ENCODE measurements at regions not wholly inside any gene's neighbourhood (a gene's known extent, or its start where the extent isn't known, plus 50 kb on each side); places are given as distances from the start of the nearest gene placed in this dataset.

GRCh38 chr12:93944911-93945310, 203.5 kb upstream of the PLXNC1 start:
- no peak for DNase-seq

DNA sequence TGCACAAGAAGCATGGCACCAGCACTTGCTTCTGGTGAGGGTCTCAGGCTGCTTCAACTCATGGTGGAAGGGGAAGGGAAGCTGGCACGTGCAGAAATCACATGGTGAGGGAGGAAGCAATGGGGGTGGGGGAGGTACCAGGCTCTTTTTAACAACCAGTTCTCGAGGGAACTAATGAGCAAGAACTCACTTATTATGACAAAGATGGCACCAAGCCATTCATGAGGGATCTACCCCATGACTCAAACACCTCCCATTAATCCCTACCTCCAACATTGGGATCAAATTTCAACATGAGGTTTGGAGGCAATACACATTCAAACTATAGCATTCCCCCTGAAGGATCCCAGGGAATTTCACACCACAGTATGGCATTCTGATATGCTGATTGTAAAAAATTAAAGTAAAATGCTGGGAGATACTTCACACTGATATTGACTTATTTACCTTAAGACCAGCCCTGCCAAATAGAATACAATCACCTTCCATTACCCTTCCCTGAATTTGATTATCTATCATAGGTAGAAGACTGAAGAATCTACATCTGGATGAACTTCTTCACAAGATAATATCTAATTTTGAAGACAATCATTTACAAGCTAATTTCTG, 201.7 kb upstream of the PLXNC1 start:
- DNase-seq: no peak

DNA sequence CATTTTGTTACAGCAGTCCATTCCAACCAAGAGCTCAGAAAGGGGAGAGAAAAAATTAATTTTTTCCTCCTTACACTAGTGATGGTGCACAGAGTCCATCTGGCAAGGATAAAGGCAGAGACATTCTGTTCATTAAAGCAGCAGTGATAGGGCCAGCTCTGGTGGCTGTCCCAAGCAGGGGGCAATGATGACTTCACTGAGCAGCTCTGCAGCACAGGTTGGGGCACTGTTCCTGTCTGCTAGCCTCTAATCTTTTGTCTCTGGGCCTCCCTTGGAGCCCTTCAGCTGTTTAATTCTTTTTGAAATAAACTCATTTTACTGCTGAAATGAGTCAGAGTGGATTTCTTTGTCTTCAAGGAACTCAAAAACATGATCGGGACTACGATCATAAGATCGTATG, 200.9 kb upstream of the PLXNC1 start:
- no peak for DNase-seq

GRCh38 chr12:93950311-93950710, 198.1 kb upstream of the PLXNC1 start:
- no peak for DNase-seq

GRCh38 chr12:93954166-93955112, 193.9 kb upstream of the PLXNC1 start:
- DNase-seq: no peak

DNA sequence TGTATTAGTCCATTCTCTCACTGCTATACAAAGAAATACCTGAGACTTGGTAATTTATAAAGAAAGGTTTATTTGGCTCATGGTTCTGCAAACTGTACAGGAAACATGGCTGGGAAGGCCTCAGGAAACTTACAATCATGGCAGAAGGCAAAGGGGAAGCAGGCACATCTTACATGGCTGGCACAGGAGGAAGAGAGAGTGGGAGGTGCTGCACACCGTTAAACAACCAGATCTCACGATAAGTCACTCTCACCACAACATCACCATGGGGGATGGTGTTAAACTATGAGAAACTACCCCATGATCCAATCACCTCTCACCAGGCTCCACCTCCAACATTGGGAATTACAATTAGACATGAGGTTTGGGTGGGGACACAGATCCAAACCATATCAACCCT, 191.8 kb upstream of the PLXNC1 start:
- DNase-seq: no peak

DNA sequence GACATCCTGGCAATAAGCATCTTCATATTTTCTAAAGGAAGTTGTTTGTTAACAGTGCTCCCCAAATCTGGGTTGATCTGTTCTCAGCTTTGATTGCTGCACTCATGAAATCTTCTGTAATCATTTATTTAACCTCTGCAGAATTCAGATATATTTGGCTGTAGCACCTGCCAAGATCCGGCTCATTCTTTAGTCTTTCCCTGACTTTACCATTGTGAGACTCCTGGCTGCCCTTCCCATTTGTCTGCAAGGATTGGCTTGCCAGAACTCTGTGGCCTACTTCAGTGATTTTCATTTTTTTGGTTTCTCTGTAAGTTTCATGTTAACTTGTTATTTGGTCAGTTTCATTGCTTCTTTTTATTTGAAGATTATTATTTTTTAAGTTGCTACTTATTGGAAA, 191.2 kb upstream of the PLXNC1 start:
- no peak for DNase-seq

- DNase-seq: no peak
Observed at GRCh38 chr12:93957870-93958269, 190.5 kb upstream of the PLXNC1 start.

GRCh38 chr12:93959657-93960056, 188.7 kb upstream of the PLXNC1 start:
- DNase-seq: no peak

GRCh38 chr12:93960521-93960920, 187.9 kb upstream of the PLXNC1 start:
- no peak for DNase-seq

DNA sequence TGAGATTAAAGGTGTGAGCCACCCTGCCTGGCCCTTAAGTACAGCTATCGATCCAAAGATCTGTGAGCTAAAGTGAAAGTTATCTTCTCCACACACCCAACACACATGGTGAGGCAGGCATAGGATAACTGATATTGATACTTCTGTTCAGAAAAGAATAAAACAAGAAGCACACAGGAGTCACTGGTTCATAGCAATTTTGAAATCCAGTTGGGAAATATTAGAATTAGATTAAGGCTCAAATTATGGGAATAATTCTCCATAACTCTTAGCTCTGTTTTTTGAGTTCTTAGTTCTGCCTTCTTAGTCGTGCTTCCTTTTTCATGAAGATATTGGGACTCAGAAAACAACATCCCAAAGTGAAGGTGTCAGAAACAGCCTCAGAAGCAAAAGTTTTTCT, 186.0 kb upstream of the PLXNC1 start:
- no peak for DNase-seq

GRCh38 chr12:93964936-93965335, 183.4 kb upstream of the PLXNC1 start:
- DNase-seq: no peak

DNA sequence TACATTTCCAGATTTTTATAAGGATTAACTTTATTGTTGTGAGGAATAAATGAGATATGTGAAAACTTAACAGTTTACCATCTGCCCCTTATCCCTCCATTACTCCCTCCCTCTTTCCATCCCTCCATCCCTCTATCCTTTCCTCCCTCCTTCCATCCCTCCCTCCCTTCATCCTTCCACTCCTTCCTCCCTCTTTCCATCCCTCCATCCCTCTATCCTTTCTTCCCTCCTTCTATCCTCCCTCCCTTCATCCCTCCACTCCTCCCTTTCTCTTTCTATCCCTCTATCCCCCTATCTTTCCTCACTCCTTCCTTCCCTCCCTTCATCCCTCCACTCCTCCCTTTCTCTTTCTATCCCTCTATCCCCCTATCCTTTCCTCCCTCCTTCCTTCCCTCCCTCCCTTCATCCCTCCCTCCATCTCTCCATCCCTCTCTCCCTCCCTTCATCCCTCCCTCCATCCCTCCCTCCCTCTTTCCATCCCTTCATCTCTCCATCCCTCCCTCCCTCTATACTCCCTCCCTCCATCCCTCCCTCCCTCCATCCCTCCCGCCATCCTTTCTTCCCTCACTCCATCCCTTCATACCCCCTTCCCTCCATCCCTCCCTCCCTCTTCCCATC, 181.8 kb upstream of the PLXNC1 start:
- no peak for DNase-seq

- DNase-seq: no peak
Observed at GRCh38 chr12:93967454-93967853, 180.9 kb upstream of the PLXNC1 start.

- DNase-seq: no peak
Observed at GRCh38 chr12:93968536-93969285, 179.7 kb upstream of the PLXNC1 start.

DNA sequence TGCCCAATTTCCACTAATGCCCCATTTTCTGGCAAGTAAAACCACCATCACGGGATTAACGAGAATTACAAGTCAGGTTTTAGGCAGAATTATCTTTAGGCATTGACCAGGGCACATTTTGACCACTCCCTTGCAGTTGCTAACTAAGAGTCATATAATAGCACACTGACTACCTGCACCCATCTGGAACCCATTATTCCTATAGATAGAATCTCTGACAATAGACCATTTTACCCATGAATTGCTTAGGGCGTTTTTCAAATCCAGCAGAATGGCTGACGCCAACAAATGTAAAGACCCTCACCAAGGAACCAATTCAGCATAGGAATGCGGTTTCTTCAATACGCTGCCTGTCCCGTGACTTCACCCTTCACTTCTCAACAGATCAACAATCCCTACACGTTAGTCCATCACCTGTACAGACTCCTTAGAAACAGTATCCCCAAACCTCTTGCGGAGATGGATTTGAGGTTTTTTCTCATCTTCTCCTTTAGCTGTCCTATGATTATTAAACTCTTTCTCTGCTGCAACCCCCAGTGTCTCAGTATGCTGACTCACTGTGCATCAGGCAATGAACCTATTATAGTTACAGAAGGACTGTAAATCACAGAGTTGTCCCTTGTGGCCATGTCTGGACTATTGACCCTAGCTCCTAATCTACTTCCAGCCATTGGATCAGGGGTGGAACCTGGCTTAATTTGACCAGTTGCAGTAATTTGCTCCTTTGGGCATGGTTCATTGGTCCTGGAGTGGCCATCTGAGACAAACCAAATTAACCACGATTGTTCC, 177.3 kb upstream of the PLXNC1 start:
- DNase-seq: no peak

DNA sequence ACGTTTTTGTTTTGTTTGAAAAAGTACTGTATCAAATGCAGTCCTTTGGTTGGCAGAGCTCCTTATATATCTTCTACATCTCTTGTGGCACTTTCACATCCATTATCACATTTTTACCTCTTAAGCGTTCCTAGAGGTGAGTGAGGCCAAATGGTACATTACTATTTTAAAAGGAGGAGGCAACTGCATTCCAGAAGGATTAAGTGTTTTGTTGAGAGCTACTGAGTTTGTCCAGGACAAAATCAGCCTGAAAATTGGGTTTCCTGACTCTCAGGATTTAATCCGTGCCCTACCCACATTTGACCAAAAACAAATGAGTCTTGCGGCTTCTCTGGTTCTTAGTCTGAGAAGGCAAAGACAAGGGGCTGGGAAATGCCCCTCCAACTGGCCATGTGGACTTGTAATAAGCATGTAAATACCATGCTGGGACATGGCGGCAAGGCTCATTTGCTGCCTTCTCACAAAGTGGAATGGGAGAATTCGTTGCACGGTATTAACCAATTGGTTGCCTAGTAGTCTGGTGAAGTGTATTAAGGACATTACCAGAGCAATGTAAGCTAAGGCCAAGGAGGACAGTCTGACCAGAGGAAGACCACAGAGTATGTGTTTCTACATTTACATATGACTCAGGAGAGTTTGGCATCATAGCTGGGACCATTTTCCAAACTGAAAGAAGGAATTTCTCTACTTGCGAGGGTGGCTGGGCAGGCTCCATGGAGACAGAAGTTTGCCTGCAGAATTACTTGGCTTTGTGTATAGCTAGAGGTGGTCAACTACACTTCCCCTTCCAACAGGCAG, 175.8 kb upstream of the PLXNC1 start:
- DNase-seq: no peak

DNA sequence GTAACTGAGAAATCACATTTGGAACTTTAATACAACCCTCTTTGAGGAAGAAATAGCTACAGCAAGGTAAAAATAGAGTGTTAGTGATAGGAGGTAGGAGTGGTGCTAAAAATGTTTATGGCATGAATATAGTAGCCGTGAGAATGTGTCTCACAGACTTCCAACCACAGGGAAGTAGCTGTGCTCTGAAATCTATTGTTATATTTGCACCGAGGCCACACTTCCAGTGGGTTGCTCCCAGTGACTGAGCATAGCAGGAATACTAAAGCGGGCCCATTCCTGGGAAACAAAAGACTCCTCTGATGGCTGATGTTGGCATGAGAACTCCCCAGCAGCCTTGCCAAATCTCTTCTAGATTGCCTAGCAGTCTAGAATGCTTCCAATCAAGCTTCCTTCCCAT, 174.1 kb upstream of the PLXNC1 start:
- DNase-seq: no peak

DNA sequence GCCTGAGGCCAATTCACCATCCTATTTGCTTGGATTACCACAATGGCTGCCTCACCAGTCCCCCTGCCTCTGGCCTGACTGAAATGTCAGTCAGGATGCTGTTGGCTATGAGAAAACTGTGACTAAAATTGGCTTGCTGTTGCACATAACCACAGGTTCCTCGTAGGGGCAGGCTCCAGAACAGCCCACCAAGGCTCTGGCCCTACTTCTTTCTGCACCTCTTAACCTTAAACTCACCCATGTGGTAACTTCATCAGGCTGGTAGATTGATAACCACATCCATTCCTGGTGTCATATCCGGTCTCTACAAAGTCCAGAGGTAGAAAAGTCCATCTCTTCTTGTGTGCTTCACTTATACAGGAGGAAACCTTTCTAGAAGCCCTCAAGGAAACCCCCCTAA, 172.4 kb upstream of the PLXNC1 start:
- no peak for DNase-seq

DNA sequence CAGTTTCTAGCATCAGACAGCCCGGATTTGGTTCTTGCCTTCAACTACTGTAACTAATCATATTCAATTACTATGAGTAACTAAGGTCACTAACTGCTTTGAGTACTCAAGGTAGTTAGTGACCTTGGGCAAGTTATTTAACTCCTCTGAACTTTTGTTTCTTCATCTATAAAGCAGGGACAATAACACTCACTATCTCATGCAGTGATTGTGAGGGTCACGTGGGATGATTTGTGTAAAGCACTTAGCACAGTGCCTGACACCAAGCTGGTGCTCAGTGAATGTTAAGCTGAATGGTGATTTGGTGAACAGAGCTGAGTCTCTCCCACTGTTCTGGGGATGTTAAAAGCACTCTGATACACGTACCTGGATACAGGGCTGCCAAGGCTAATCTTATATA, 171.3 kb upstream of the PLXNC1 start:
- no peak for DNase-seq

DNA sequence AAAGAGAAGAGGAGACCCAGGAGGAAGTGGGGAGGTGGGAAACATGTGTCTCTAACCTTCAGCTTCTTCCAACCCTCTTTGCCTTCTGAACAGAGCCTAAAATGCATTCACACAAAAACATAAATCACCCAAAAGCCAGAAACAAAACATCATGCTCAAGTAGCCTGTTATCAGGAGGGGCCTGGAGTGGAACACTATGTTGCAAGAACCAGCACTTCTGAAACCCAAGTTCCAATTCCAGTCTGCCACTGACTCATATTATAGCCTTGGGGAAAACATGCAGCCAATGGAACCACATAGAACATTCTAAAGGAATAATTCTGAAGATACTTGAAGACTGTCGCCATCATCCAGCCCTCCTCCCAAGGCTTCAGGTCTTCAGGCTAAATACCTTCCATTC, 169.8 kb upstream of the PLXNC1 start:
- no peak for DNase-seq

DNA sequence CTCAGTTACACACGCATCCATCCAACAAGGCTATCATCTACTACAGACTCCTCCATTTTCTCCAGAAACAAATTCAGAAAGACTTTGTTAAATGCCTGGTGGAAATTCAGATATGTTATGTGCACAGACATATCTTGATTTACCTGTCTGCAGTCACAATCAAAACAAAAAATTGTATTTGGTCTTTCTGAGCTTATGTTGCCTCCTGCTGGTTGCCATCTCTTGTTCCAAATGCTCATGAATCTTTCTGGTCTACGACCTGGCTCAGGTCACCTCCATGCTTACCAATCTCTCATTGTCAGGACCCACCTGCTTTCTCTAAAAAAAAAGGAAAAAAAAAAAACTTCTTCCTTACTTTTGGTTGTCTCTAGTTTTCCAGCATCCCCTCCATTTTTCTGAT, 169.2 kb upstream of the PLXNC1 start:
- DNase-seq: no peak
